ENCODE measurements at regions not wholly inside any gene's neighbourhood (a gene's known extent, or its start where the extent isn't known, plus 50 kb on each side); places are given as distances from the start of the nearest gene placed in this dataset.

GRCh38 chr9:2492161-2492560 is 129.4 kb upstream of the VLDLR start:
- DNase-seq (ENCODE audit: low read depth): no peak
- no peak for TF ChIP-seq CTCF (IDR thresholded peaks at IDR 0.05; ENCODE audit: insufficient read depth, low read length)
- no peak overlapping the region for H3K4me3 ChIP-seq (ENCODE audit: low read depth, low read length)

- DNase-seq (ENCODE audit: low read depth): peak; percentile 73
- no peak overlapping the region for H3K4me3 ChIP-seq (ENCODE audit: low read depth, low read length)
These were observed 128.5 kb upstream of the VLDLR start for GRCh38 chr9:2493109-2493508.

GRCh38 chr9:2493529-2493928 is 128.1 kb upstream of the VLDLR start:
- DNase-seq (ENCODE audit: low read depth): no peak
- no peak overlapping the region for H3K4me3 ChIP-seq (ENCODE audit: low read depth, low read length)
- TF ChIP-seq CTCF (IDR thresholded peaks at IDR 0.05; ENCODE audit: insufficient read depth, low read length): no peak

More at GRCh38 chr9:2493109-2493508, 128.5 kb upstream of the VLDLR start:
- no peak for TF ChIP-seq CTCF (IDR thresholded peaks at IDR 0.05; ENCODE audit: insufficient read depth, low read length)

GRCh38 chr9:2494562-2494961 is 127.0 kb upstream of the VLDLR start:
- no peak overlapping the region for H3K4me3 ChIP-seq (ENCODE audit: low read depth, low read length)
- DNase-seq (ENCODE audit: low read depth): peak; percentile 86
- TF ChIP-seq CTCF (IDR thresholded peaks at IDR 0.05; ENCODE audit: insufficient read depth, low read length): no peak

GRCh38 chr9:2495221-2496005 is 126.2 kb upstream of the VLDLR start:
- no peak for TF ChIP-seq CTCF (IDR thresholded peaks at IDR 0.05; ENCODE audit: insufficient read depth, low read length)
- no peak overlapping the region for H3K4me3 ChIP-seq (ENCODE audit: low read depth, low read length)
- no peak for DNase-seq (ENCODE audit: low read depth)

- H3K4me3 ChIP-seq (ENCODE audit: low read depth, low read length): no peak overlapping the region
- no peak for DNase-seq (ENCODE audit: low read depth)
- no peak for TF ChIP-seq CTCF (IDR thresholded peaks at IDR 0.05; ENCODE audit: insufficient read depth, low read length)
These were observed 125.4 kb upstream of the VLDLR start for GRCh38 chr9:2496169-2496568.

GRCh38 chr9:2496934-2497333 is 124.7 kb upstream of the VLDLR start:
- peak; percentile 57 for DNase-seq (ENCODE audit: low read depth)
- no peak overlapping the region for H3K4me3 ChIP-seq (ENCODE audit: low read depth, low read length)
- no peak for TF ChIP-seq CTCF (IDR thresholded peaks at IDR 0.05; ENCODE audit: insufficient read depth, low read length)
